ENCODE measurements at regions not wholly inside any gene's neighbourhood (a gene's known extent, or its start where the extent isn't known, plus 50 kb on each side); places are given as distances from the start of the nearest gene placed in this dataset.

DNA sequence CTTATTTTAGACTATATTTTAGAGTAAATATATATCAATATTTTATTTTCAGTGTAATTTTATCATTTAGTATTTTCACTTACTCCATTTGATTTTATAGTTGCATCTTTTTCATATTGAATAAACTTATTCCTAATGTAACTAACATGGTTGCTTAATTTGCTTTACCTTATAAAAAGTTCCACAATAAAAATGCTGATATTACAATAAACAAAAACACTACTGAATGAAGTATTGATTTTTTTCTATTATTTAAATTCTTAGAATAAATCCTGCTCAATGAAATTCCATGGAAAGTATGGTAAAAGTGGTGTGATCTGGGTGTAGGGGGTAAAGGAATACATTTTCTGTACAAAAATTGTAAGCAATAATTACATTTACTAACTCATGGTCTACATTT is 2074.9 kb upstream of the C9orf72 start:
- no peak for DNase-seq (ENCODE audit: low read depth in 2 of 2)

DNA sequence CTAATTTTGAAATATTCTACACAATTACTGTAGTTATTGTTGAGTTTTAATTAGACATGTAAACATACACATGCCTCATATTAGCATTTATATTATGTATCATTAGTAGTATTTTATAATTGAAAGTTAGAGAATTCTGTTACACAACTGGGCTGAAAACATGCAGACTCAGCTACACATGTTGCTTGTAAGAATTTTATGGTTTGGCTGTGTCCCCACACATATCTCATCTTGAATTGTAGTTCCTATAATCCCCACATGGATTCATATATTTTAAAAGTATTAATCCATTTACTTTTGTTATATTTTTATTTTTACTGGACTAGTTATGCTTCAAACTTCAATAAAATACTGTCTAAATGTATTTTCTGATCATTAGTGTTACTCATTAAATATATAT is 2075.3 kb upstream of the C9orf72 start:
- no peak for DNase-seq (ENCODE audit: low read depth in 2 of 2)

DNA sequence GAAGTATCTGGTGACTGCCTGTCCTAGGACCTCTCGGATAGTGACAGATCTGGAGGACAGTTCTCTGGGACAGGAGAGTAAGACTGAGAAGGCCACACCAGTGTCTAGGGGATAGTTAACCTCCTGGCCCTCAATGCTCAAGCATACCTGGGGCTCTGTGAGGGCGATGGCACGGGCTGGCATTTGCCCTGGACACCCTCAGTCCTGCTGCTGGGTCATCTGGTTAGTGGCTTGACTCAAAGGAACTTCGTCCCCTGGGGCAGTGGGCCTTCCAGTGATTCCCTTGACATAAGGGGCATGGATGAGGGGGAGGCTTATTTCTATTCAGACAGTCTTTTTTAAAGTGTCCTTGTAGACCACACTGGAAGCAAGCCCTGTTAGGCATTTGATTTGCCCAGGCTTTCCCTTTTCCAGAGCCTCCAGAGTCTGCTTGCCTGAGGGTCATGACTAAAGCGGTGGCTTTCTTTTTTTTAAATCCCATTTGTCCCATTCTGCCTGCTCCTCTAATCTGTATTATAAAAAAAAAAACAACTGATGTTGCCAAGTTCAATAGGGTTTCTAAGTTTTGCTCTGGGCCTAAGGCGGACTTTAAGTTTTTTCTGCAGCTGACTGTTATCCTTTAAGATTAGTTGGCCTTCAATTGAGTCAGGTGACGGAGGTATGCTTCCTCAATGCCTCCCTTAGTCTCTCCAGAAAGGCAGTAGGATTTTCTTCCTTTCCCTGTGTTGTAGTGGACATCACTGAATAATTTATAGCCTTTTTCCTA is 2083.5 kb upstream of the C9orf72 start:
- no peak for DNase-seq (ENCODE audit: low read depth in 2 of 2)

DNA sequence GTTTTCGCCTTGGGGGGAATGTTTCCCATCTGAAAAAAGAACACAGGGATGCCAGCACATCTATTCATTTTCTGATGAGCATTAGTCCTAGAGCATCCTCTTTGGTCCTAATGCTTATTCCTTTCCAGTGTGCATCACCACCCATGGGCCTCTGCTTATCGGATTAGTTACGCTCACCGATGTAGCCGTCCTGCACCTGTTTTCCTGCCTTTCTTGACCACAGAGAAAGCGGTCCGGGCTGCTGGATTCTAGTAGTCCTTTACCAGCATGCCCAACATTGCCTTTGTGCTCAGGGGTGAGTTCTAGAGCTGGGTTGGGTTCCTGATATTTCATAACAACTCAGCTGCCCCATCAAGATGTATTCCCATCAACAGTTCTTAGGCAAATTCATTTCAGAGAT is 2084.5 kb upstream of the C9orf72 start:
- no peak for DNase-seq (ENCODE audit: low read depth in 2 of 2)

DNA sequence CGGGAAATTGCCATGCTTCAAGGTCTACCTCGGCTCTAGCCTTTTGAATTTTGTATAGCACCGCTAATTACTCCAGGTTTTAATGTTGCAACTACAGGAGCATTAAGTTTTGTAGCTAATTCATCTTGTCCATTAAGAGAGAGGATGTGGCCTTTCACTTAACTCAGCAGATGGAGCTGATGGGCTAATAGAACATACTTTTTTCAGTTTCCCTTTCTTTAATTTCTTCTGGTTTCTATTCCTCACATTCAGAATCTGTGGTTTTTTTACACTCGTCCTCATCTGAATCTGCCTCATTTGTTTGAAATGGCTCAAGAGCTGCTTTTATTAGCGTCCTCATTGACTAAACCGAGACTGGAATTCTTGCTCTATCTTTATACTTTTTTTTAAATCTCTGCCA is 2085.7 kb upstream of the C9orf72 start:
- DNase-seq (ENCODE audit: low read depth in 2 of 2): no peak

DNA sequence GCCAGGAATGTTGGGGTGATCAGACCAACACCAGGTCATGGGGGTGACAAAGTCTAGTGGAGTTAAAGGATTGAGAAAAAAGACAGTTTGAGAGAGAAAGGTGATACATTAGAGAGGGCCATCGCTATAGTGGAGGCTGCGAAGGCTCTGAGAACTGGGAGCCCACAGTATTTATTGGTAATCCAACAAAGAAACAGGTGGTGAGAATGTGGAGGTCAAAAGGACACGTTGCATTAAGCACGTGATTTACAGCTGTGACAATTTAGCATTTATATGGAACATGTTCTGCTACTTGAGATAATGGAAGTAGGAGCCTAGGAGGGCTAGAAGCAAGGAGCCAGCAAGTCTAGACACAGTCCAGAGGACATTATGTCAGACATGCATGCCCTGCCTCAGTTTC is 2086.5 kb upstream of the C9orf72 start:
- no peak for DNase-seq (ENCODE audit: low read depth in 2 of 2)

DNA sequence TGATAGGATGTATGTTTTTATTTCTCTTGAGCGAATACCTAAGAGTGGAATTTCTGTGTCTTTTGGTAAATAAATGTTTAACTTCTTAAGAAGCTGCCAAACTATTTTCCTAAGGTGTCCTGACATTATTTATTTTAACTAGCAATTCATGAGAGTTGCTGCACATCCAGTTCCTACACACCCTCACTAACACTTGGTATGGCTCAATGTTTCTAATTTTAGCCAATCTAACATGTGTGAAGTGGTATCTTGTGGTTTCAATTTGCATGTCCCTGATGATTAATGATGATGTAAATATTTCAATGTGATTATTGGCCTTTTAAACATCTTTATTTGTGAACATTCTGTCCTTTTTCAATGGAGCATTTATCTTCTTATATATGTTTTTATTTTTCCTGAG is 2095.5 kb upstream of the C9orf72 start:
- no peak for DNase-seq (ENCODE audit: low read depth in 2 of 2)

DNA sequence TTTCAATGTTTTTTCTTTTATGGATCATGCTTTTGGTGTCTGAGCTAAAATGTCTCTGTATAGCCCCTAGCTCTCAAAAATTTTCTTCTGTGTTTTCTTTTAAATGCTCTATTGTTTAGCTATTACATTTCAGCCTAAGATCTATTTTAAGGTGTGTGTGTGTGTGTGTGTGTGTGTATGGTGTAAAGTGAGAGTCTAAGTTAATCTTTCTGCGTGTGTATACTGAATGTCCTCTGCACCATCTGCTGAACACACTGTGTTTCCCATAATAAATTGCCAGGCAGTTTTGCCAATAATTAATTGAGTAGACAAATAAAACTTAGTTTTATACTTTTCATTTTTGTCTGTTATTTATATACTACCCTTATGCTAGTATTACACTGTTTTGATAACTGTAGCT is 2096.3 kb upstream of the C9orf72 start:
- DNase-seq (ENCODE audit: low read depth in 2 of 2): no peak

DNA sequence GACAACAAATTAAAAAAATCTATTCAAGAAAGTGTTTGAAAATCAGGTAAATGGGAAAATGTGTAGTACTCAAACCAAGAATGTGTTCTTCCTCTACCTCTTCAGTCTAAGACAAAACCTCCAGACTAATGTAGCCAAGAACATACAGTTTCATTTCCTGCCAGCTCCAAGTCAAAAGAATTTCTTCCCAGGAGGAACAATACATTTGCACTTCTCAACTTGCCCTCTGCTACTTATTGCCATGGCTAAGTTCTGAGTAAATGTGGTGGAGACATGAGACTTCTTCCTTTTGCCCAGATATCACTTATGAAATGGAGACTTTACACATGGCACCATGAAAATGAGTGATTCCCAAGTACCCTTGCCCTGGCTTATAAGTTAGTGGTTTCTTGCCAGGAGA is 2112.2 kb upstream of the C9orf72 start:
- no peak for DNase-seq (ENCODE audit: low read depth in 2 of 2)

DNA sequence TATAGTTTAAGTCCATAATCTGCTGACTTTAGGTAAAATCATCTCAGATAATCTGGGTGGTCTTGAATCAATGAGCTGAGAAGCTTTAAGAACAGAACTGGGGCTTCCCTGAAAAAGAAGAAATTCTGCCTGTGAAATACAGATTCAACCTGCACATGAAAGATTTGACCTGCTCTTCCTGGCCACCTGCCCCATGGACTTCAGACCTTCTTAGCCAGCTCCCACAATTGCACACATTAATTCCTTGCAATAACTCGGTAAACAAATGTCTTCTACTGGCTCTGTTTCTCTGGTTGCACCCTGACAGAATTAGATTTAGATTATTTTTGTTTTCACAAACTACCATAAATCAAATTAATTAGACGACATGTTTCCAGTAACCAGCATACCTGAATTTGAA is 2117.9 kb upstream of the C9orf72 start:
- no peak for DNase-seq (ENCODE audit: low read depth in 2 of 2)

DNA sequence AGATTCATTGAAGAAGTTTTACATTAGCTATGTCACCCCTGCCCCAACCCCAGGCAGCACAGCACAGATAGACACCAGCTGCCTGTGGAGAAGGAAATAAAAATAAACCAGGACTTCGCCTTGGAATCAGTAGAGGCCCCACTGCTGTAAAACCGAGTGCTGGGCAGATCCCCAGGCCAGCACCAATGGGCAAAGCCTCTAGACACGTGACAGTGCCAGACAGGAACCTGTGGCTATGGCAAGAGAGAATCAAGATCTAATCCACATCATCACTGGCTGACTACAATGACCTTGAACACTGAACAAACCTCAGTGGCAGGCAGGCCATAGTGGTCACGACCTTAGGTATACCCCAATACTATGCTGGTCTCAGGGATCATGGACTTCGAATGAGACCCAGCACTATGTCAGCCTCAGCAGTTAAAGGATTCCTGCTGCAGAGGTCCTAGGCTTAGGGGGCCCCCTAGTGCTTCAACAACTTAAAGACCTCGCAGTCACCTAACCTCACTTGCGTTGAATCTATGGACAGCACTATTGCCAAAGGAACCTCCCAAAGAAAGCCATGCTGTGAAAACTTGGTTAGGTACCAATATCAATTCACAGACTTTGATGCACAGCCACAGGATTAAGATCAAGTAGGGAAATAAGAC is 2118.6 kb upstream of the C9orf72 start:
- no peak for DNase-seq (ENCODE audit: low read depth in 2 of 2)

DNA sequence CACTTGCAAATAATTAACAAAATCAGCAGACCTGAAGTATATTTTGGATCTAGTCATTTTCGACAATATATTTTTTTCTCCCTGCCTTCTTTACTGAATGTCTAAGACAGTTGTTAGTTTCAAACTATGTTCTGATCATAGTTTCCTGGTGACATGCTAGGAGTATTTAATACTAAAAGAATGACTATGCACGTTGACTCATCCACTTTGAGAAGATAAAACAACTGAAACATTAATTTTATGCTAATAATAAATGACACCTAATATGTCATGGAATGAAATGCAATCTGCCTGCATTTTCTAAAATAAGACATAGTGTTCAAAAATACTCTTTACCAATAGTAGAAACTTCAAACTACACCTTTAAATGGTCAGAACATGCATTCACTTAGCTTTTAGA is 2123.7 kb upstream of the C9orf72 start:
- DNase-seq (ENCODE audit: low read depth in 2 of 2): no peak

DNA sequence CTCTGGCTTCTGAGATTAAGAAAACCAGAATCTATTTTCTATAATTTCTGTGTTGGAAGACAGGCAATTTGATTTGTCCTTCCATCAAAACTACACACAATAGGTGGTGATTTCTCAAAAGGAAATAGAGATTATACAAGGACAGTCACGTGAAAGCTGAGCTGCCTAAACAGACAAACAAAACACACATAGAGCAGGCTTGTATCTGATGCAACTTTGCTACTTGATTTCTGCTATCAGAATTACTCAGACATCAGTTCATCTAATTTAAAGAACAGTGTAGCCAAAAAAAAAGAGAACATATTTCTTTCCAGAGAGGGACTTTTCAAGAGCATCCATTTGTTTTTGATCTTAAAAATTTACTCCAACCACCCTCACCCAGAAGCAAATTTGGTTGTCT is 2128.3 kb upstream of the C9orf72 start:
- DNase-seq (ENCODE audit: low read depth in 2 of 2): no peak

DNA sequence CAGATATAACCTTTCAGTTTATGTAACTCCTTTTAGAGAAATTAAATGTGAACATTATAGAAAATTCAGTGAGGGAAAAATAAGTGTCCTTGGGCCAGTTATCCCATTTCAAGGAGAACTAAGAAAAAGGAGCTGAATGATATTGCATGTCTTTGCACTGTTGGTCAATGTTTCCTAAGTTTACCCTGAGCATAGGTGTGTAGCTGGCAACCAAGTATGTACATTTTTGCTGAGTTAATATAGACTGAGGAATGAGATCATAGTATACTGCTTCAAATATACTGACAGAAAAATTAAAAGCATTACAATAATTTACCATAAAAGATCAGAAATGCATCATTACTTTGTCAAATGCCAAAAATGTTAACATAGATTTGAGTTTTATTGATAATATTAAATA is 2128.7 kb upstream of the C9orf72 start:
- DNase-seq (ENCODE audit: low read depth in 2 of 2): no peak

DNA sequence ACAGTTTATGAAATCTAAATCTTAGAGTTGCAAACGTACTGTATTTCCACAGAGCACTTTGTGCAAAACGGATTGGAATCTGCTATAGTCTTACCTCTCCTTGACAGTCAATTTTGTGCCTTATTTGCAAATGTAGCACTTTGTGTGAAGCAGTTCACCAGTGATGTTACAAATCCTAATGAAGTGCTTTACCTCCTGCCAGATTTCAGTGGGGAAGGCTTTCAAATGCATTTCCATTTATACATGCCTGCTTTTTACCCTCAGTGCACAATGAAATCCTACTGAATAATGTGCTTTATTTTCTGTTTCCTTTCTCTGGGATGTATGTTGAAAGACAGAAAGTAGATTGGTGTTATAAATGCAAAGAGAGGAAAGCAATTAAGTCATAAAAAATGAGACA is 2141.6 kb upstream of the C9orf72 start:
- no peak for DNase-seq (ENCODE audit: low read depth in 2 of 2)

DNA sequence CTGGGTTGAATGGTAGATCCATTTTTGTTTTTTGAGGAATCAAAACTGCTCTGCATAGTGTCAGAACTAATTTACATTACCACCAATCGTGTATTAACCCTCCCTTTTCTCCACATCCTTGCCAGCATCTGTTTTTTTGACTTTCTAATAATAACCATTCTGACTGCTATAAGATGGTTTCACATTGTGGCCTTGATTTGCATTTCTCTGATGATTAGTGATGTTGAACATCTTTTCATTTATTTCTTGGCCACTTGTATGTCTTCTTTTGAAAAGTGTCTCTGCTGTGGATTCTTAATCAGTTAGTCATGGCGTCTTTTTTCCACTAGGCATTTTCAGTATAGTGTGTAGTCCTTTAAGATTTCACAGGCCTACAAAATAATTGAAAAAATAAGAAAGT is 2144.3 kb upstream of the C9orf72 start:
- DNase-seq (ENCODE audit: low read depth in 2 of 2): no peak

DNA sequence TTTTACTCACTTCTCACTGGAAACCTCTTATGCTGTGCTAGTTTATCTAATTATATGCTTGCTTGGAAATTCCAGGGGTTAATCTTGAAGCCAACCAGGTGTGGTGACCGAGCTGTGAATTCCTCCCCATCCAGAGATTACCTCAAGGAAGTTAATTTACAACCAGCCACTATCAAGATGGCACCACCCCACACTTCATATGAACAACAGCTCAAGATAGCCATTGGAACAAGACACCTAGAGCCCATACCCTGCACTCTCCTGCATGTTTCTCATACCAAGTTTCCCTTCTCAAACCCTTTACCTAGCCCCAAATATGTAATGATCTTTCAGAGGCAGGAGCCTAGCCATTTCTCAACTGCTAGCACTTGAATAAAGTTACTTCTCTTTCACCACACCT is 2156.9 kb upstream of the C9orf72 start:
- no peak for DNase-seq (ENCODE audit: low read depth in 2 of 2)

DNA sequence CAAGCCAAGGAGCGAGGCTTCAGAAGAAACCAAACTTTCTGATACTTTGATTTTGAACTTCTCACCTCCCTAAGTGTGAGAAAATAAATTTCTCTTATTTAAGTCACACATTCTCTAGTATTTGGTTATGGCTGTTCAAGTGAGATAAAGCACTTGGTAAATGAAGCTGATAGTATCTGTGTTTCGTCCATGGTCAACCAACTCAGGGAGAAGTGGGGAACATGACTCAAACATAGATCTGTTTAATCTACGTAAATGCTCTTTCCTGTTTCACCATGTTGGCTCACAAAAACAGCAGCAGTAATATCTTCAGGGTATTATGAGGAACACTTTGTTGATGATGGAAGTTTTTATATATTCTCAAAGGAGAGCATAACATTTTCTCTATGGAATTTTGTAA is 2167.2 kb upstream of the C9orf72 start:
- DNase-seq (ENCODE audit: low read depth in 2 of 2): no peak

DNA sequence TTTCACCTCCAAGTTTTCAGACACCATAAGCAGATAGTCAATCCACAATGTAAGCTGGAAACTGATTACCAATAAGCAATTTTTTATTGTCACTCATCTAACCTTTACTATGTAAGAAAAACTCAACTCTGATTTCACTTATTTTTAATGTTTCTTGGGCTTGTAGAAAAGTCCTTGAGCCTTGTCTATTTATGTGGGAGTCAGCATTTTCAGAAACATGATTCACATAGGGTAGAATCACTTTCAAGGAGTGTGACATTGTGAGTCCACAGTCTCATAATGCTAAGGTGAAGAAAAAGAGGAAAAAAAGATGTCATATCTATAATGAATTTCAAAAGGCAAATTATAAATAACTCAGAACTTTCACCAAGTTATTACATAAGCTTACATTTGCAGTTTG is 2167.9 kb upstream of the C9orf72 start:
- DNase-seq (ENCODE audit: low read depth in 2 of 2): no peak

DNA sequence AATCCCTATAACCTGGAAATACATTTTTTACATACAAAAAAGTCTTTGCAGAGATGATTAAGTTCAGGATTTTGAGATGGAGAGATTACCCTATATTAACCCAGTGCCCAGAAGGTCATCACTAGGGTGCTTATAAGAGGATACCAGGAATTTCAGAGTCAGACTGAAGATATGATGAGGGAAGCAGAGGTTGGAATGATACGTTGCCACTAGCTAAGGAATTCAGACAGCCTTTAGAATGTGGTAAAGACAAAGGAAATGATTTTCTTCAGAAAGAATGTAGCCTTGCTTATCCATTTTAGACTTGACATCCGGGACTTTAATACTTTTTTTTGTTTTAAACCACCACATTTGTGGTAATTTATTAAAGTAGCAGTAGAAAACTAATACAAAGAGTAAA is 2176.8 kb upstream of the C9orf72 start:
- no peak for DNase-seq (ENCODE audit: low read depth in 2 of 2)

DNA sequence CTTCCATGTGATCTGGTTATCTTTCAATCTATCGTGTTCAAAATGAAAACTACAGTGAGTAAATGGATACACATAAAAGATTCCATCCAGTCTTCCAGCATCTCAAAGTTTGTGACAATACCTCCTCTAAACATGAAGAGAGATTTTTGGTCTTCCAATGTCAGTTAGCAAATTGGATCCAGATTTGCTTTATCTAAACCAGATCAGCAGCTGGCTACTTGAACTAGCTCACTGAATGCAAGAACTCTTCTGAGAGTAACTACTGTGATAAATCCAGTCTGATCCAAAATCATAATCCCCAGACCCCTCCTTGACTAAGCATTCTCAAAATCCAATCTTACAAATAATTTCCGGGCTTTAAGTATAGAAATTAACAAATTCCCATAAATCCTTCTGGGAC is 2177.9 kb upstream of the C9orf72 start:
- DNase-seq (ENCODE audit: low read depth in 2 of 2): no peak

DNA sequence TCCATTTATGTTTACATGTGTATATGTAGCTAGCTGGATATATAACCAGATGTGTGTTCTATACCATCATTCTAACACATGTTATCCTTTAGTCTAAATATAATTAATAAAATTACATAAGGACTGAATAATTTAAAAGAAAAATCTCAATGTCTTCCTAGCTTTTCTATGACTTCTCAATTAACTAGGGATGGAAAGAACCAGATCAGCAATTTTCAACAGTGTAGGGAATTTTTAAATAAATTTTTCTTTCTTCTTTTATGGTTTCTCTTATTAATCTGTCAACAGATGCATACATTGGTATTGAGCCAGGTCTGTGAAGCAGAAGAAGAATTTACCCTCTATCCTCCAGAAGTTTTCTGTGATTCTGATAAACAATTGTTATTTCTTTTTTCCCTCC is 2180.4 kb upstream of the C9orf72 start:
- DNase-seq (ENCODE audit: low read depth in 2 of 2): no peak

DNA sequence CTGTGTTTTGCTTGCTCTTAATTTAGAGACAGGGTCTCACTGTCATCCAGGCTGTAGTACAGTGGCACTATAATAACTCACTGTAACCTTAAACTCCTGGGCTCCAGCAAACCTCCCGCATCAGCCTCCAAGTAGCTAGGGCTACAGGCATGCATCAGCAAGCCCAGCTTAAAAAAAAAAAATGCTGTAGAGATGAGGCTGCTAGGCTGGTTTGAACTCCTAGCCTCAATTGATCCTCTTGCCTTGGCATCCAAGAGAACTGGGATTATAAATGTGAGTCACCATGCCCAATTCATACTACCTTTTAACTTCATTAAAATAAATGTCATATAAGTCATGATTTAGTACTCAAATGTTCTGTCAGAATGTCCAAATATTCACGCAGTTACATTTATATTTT is 2195.7 kb upstream of the C9orf72 start:
- DNase-seq (ENCODE audit: low read depth in 2 of 2): no peak

DNA sequence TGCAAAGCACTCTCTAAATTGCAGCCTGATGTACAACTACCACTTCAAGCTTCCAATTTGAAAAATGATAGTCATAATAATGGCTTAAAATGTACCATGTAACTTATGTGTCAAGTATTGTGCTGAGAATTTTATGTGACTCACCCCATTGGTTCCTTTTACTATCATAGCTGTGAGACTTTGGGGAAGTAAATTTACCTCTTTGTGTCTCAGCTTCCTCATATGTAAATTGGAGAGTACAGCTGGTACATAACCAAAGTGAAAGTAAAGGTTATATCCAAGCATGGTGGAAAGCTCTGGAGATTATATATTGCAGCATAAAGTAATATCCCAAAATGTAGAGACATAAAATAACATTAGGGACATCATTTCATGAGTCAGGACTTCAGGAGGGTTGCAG is 2200.4 kb upstream of the C9orf72 start:
- DNase-seq (ENCODE audit: low read depth in 2 of 2): no peak
